GM11168 (cell line): ENCODE measurements at regions not wholly inside any gene's neighbourhood (a gene's known extent, or its start where the extent isn't known, plus 50 kb on each side); places are given as distances from the start of the nearest gene placed in this dataset.

ENCODE experiments used
- in situ Hi-C: fragments of 300-500 bp; cut with MboI; formaldehyde crosslinking; loops from one replicate; pipeline ENCODE4 v1.12.0; 2022; ENCODE audit warnings: low sequenced_read_pairs; ENCODE audit not compliant: unreplicated experiment

DNA sequence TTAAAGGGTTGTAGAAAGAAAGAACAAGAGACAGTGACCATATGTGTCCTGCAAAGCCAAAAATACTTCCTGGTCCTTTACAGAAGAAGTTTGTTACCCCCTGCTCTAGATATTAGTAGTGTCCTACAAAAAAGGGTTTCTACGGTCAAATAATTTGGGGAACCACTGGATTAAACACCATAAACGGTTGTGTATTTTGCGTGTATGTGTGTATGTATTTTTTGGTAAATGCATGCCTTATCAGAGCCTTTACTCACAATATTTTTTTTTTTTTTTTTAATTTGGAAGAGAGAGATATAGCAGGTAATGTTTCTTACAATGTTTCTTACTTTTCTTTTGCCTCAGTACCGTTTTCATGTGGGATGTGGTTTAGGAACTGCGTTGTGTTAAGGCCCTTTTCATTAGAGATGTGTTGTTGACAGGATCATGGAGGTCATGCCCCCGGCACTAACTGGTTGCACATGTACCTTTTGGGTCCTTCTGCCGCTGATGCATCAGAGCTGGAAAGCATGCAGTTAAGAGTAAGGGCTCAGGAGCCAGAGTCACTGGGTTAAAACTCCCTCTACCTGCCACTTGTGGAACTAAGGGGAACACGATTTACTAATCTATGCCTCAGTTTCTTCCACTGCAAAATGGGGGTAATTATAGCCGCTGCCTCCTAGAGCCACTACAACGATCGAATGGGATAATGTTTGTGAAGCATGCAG, 234.6 kb upstream of the KAZN start:
- in situ Hi-C loops: no loop called here

DNA sequence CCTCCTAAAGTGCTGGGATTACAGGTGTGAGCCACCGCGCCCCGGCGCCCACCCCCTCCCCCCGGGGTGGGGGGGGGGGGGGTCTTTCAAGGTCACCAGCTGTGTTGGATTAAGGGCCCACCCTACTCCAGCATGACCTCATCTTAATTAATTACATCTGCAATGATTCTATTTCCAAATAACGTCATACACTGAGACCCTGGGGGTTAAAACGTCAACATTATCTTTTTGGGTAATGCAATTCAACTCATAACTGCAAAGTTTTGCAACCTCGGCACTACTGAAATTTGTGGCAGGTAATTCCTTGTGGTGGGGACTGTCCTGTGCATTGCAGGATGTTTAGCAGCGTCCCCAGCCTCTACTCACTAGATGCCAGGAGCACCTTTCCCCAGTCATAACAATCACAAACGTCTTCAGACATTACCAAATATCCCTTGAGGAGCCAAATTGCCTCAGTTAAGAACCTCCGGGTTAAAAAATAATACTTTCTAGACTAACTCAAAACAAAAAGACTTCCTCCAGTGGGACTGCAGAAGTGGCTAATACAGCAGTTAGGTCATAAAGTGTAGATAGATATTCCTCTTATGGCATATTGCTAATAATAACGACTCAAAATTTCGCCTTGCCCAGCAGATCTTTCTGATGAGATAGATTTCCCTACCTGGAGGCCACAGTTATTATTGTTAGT, 233.0 kb upstream of the KAZN start:
- in situ Hi-C loops: no loop called here

DNA sequence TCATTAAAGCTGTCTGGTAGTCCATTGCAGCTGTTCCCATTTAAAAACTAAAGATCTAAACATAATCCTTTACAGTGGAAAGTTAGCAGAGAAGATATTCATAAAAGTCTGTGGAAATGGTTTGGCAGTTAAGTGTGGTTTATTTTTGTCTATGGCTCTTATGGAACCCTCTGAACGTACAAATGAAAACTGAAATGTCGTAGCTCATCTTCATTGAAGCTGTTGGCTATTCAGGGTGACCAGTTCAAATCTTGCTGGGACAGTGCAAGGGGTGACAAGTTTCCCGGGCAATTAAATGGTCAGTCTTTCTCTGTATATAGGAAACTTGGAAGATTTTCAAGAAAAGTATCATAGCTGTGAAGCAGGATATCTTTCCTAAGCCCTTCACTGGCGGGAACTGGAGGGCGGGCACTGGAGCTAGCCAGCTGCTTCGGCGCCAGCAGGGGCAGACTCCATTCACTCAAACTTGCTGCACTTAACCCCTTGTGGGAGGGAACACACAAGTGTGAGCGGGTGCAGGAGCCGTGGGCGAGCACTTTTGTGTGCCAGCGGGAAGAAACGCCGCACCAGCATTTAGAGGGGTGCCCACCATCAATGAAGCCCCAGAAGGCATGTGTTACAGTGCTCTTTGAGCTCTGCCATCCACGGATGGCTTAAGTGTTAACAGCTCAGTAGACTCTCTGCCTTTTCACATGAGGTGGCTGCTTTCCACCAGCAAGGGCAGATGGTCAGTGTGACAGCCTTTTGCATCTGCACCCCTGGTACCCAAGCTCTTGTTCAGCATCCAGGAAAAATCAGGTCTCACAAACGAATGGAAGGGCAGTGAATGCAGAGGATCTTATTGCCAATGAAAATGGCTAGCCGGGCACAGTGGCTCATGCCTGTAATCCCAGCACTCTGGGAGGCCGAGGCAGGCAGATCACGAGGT, 232.1 kb upstream of the KAZN start:
- in situ Hi-C loops: no loop called here

DNA sequence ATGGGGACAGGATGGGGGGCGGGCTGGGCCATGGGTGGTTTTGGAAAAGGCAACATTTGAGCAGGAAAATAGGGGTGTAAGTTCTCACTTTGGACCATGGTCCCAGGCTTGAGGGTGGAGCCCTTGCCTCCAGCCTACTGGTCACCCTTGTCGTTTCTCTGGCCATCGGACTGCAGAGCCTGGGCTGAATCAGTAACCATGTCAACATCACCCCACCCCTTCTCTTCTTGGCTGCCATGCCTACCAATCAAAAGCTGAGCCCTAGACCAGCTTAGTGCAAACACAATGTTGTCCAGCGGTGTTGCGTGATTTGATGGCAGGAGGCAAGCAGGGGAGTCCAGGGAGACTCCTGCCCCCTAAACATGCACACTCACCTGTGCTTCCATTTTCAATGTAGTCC, 231.0 kb upstream of the KAZN start:
- in situ Hi-C loops: no loop called here

DNA sequence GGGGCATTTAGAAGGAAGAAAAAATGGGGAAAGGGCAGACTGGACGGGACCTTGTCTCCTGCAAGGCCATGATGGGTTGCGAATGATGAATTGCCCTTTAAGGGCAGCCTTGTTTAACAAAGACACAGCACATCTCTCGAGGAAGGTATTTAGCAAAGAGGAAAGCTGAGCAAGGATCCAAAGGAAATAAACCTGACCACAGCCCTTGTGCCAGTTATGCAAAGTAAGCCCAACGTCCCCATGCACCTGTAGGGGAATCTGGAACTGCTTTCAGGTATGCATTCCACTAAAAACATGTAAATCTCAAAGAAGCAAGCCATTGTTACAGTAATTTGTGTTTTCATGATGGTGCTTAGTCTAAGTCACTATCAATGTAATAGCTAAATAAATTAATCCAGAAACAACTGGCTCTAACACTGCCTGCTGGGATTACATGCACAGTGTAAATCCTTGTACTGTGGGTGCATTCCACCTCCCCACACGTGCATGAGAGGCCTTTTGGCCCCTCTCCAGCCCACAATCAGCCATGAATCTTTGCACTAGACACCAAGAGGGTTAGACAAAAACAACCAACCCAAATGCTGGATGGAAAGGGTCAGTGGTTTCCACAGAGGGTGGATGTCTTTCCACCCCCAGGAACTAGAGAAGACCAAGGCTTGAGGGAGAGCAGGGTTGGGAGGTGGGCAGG, 228.8 kb upstream of the KAZN start:
- in situ Hi-C loops: no loop called here

DNA sequence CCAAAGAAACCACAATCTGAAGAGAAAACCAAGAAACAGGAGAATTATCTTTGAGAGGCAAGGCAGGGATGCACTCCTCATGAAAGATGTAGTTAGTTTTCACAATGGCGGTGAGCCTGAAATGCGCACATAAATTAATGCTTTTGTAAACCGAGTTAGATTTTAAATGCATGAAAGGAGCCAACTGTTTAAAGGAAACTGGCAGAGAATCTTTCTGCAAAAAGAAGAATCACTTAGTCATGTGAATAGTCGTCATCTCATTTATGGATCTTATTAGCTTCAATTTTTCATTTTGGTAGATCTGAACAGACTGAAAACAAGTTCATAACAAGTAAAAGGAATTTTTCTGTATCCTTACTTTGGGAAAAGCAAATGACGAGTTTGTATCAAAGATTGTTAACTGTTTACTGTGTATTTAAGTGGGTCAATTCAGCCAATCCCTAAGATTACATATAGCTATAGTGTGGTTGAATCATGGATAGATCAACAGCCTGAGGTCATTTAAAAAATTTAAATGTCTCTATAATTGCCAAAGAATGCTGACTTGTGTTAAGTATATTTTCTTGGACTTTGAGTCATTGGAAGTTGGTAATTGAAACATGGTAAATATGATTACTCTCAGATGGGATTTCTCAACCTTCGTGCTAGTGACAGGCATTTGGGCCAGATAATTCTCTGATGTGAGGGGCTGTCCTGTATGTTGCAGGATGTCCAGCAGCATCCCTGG, 226.6 kb upstream of the KAZN start:
- in situ Hi-C loops: no loop called here

DNA sequence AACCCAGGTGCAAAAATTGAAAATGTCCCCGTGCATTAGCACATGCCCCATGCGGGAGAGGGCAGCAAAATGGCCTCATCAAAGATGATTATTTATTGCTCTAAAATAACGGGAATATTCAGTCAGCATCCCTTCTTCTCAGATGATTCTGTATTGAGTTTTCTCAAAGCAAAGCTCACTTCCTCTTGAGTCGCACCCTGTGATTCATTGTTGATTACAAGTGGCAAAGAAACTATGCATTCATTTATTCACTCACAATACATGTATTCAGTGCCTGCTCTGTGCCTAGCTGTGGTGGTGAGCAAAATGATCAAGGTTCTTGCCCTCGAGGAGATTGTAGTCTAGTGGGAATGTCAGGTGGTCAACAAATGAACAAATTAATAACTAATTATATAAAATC, 226.0 kb upstream of the KAZN start:
- in situ Hi-C loops: no loop called here

DNA sequence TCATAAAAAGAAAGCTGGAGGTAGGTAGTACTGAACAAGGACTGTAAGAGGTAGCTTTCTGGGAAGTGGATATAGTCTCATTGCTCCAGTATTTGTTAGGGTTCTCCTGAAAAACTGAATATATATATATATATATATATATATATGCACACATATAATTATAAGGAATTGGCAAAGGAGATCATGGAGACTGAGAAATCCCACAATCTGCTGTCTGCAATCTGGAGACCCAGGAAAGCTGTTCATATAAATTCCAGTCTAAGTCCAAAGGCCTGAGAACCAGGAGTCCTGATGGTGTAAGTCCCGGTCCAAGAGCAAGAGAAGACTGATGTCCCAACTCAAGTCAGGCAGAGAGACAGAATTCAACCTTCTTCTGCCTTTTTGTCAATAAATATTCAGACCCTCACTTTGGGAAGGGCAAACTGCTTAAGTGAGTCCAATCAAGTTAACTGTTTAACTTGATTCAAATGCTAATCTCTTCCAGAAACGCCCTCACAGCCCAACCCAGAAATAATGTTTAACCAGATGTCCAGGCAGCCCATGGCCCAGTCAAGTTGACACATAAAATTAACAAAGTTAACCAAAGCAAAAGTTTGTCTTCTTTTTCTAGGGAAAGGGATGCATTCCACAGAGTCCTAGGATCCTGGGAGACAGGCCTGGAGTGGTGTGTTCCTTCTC, 225.3 kb upstream of the KAZN start:
- in situ Hi-C loops: no loop called here

DNA sequence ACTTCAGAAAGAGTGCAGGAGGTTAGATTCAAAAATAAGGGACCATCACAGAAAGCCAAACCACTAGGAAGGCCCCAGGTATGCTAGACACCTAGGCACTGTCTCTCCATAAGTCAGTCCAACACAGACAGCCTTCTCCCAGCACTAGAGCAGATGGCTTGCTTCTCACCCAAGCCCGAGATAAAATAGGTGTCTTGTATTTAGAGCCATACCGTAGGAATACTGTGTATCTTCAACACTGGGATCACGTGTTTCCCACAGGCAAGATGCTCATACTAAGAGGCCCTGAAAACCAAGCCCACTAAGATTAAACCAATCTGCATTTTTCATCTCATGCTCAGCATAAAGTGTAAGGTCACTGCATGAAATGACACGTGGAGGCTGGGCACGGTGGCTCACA, 223.3 kb upstream of the KAZN start:
- in situ Hi-C loops: no loop called here

DNA sequence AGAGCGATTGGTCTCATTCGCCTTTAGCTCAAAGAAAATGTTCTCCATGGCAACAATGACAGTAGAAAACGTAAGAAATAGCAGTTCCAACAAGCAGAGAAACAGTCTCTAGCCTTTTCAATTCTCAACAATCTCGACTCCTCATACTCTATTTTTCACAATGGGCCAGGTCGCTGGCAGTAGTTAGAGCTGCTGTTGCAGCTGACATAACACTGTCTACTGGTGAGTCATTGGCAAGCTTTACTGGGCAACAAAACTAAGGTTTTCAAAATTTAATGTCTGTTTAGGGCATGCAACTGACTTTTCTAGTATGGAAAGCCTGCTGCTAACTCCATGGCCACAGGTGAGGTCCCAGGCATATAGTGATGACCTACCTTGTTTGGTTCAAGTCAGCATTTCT, 221.1 kb upstream of the KAZN start:
- in situ Hi-C loops: no loop called here

DNA sequence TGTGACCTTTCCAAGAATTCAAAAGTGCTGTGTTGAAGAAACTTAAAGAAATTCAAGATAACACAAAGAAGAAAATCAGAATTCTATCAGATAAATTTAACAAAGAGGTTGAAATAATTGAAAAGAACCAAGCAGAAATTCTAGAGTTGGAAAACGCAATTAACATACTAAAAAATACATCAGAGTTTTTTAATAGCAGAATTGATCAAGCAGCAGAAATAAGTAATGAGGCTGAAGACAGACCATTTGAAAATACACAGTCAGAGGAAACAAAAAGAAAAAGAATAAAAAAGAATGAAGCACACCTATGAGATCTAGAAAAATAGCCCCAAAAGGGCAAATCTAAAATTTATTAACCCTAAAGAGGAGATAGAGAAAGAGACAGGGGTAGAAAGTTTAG, 218.1 kb upstream of the KAZN start:
- in situ Hi-C loops: no loop called here

DNA sequence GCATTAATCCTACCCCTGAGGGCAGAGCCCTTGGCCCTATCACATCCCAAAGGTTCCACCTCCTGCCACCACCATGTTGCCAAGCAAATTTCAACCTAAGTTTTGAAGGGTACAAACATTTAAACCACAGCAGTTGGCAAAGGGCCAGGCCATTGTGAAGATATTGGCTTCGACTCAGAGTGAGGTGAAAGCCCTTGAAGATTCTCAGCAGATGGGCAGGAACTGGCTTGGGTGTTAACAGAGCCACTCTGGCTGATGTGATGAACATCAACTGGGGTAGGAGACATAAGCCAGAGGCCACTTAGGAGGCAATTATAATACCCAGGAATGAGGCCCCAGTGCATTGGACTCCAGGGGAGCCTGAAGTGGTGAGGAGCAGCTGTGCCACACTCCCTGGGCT, 207.7 kb upstream of the KAZN start:
- in situ Hi-C loops: no loop called here

DNA sequence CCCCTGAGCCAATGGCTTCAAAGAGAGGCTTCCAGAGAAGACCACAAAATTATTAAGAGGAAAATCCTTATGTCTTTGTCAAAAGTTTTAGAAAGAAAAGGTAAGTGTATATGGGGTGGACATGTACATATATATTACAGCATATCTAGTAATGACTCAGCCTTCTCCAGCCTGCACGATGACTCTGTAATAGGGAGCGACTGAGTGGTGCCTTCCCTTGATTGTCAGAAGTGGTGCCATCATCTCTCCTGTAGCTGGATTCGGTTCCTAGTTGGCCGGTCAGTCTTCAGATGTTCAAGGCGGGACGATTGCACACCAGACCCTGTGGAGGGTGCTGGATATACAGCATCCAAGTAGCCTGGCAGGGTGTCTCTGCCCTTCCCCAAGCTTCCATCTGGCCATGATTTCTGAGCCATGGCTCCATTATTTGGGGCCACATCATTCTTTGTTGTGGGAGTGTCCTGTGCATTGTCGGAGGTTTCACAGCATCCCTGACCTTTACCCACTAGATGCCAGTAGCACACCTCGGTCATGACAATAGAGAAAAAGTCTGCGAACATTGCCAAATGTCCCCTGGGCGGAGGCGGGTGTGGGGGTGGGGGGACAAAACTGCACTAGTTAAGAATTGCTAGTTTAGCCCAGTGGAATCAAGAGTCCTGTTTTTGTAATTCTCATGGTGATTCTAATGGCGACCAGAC, 206.2 kb upstream of the KAZN start:
- in situ Hi-C loops: no loop called here

DNA sequence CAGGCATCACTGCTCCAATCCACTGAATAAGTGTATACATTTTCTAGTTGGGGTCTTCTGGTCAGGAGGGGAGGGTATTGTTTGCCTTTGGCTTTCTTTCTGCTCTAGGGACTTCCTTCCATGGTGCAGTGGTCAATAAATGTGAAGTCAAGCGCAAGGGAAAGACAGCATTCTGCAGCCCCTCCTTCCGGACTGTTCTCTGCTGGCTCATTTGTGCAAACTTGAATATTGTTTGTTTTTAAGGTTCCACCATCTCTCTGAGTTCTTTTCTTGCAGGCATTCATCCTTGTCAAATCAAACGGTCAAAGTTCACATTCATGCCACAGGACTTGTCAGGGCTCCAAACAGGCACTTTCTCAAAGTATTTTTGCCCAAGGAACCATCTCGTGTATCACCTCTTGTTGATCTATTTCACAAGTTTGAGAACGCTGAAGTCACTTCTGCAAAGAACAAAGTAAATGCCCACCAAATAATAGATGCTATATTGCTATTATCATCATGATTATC, 205.6 kb upstream of the KAZN start:
- in situ Hi-C loops: no loop called here

DNA sequence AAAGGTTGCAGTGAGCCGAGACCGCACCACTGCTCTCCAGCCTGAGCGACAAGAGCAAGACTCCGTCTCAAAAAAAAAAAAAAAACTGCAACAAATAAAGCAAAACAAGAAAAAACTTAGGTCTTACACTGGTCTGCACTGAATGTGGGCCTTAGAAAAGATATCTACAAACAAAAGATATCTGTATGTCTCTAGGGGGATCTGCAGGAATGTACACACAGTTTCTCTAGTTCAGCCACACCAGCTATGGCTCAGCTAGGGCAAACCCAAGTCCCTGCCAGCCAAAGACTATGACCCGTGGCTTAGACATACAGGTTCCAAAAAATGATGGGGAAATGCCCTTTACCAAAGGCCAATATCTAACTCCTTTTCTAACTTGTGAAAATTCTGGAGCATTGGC, 202.4 kb upstream of the KAZN start:
- in situ Hi-C loops: no loop called here

DNA sequence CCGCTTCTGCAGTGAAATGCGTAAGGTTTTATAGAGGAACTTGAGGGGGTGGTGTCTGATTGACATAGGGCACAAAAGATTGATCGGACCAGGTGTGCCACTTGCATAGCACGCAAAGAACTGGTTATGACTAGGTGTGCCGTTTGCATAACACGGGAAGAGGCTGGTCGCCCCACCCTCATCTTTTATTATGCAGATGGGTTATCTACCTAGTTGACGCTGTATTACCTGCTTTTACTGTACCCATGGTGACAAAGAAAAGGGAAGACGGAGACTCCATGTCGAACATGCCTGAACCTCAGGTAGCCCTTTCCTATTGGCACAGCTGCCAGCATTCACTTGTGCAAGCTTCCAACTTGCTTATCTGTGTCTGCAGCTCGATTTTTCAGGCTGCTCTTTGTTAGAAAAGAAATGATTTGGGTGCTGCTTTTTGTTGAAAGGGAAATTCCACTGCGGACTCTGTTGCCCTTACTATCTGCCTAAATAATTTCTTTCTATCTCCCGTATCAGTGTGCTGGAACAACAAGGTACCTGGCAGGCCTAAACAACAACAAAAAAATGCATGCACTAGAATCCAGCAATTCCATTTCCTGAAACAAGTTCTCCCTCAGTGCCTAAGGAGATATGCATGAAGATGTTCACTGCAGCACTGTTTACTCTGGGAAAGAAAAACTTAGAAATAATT, 194.4 kb upstream of the KAZN start:
- in situ Hi-C loops: no loop called here

DNA sequence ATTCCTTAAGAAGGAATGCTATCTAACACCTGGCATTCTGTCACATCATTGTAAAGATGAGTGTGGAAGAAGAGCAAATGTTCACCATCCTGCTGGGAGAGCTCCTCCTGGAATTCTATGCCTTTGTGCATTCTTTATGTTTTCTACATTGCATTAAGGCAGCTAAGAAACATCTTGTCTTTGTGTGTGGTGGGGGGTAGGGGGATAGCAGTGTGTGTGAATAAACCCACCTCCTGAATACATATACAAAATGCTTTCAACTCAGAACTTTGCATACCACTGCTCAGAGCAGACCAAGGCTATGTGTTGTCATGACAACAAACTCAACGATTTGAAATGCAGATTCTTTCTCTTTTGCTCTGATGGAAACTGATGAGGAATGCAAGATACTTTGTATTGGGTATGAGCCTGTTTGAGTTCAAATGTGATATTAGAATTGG, 193.6 kb upstream of the KAZN start:
- in situ Hi-C loops: no loop called here

DNA sequence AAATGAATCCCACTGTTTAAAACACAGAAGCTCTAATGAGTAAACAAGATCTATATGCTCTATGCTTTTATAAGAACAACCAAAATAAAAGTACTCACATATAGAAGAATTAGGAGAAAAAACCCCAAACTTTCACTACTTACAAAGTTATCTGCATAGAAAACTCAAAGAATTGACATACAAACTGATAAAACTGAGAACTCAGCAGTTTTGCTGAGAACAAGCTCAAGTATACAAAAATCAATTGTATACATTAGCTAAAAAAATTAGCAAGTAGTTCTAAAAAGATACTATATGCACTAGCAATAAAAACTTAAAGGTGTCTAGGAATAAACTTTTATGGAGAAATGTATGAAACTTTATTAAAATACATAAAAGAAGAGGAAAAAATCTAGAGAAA, 186.2 kb upstream of the KAZN start:
- in situ Hi-C loops: loop anchor here (10.0 kb wide), 1 partner anchor 143 kb away; no protein-coding TSS in a partner anchor
